Lung (tissue), 11 donors: ENCODE measurements at regions not wholly inside any gene's neighbourhood (a gene's known extent, or its start where the extent isn't known, plus 50 kb on each side); places are given as distances from the start of the nearest gene placed in this dataset.
"Not testable (repeated sequence)": the region's sequence is repeated elsewhere in the genome, so short reads cannot be mapped to it uniquely, and the experiment has no call there.

Source experiments
- ATAC-seq: fragments of 200-7000 bp; cut with Tn5 transposase; one replicate; pipeline ENCODE4 v1.9.1; 2020; ENCODE audit warnings: moderate number of reproducible peaks; ENCODE audit not compliant: insufficient read depth, low FRiP score
- DNase-seq, 3 donors: peaks; one replicate each; pipeline ENCODE4 v3.0.0-alpha.2; 2013 to 2017
- H3K27ac ChIP-seq, 2 donors: one replicate each; pipeline ENCODE4 v1.5.1; 2013; ENCODE audit warnings: mild to moderate bottlenecking in 2 of 2, moderate library complexity in 2 of 2, control low read depth in 1 of 2, inconsistent platforms in 1 of 2, low read depth in 1 of 2, low read length in 1 of 2
- H3K27me3 ChIP-seq, 3 donors: one replicate each; pipeline ENCODE4 v1.5.1; 2013; ENCODE audit warnings: low read length in 2 of 3; ENCODE audit not compliant: control insufficient read depth in 3 of 3, insufficient read depth in 3 of 3
- H3K36me3 ChIP-seq, 4 donors: one replicate each; pipeline ENCODE4 v1.5.1; 2013; ENCODE audit warnings: low read length in 4 of 4, mild to moderate bottlenecking in 1 of 4, moderate library complexity in 1 of 4; ENCODE audit not compliant: control insufficient read depth in 4 of 4, insufficient read depth in 4 of 4
- H3K4me1 ChIP-seq, 5 donors: one replicate each; pipeline ENCODE4 v1.5.1; 2013; ENCODE audit warnings: low read length in 5 of 5, mild to moderate bottlenecking in 2 of 5, moderate library complexity in 1 of 5; ENCODE audit not compliant: control insufficient read depth in 5 of 5, insufficient read depth in 5 of 5
- H3K4me3 ChIP-seq: one replicate; pipeline ENCODE4 v1.5.1; 2013; ENCODE audit warnings: mild to moderate bottlenecking, control low read depth, moderate library complexity
- H3K9ac ChIP-seq, 2 donors: one replicate each; pipeline ENCODE4 v1.5.1; 2013; ENCODE audit warnings: low read length in 2 of 2, control low read depth in 1 of 2; ENCODE audit not compliant: insufficient read depth in 1 of 2
- H3K9me3 ChIP-seq, 4 donors: one replicate each; pipeline ENCODE4 v1.5.1; 2013; ENCODE audit warnings: low read length in 3 of 4, mild to moderate bottlenecking in 1 of 4, moderate library complexity in 1 of 4; ENCODE audit not compliant: control insufficient read depth in 4 of 4, insufficient read depth in 3 of 4
- WGBS, 2 donors: extraction: QIAGEN DNeasy Blood & Tissue Kit; methylation state at CpG; one replicate each; pipeline ENCODE4 v1.1.7; 2013; 5-methylcytosine and 5-hydroxymethylcytosine counted together
- TF ChIP-seq, protein P1 (sequence below): IDR thresholded peaks from 2 replicates; pipeline ENCODE4 v1.5.1; 2012; ENCODE audit warnings: mild to moderate bottlenecking; ENCODE audit errors: control extremely low read depth, extremely low read depth
- donor health status: control.
- donor health status: control.
- donor health status: Bipolar disorder and iron deficiency.
- donor health status: healthy.
- donor health status: DM: yes; HTN: yes; CAD: no.

DNA sequence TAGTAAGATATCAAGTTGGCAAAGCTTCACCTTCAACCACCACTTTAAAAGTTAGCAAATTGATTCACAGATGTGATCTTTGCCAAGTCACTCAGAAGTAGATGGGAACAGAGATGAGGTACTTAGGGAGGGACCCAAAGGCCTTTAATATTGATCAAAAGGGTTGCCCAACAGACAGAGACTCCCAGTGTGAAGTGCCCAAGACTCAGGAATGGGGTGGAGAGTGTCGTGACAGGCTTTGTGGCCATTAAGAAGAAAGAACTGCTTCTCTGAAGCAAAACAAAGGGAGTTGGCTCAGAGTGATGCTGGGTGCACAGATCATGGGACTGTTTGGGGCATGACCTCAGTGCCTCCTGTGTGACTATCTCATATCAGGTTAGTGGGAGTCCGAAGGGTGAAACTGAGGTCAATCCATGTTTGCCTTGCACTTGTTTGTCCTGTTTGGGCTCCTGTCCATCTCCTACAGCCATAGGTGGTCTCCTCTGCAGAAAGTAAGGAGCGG, 132.3 kb downstream of the APIP start:
- Histone ChIP-seq H3K4me1 (peaks cover 0 to 3% (median 0%) of the 10 kb centered on the region in 5 donors), H3K9me3 (no peaks in the 10 kb centered on the region), H3K27ac (no peak overlapping the region), H3K36me3 (no peaks in the 10 kb centered on the region), H3K27me3 (no peaks in the 10 kb centered on the region), H3K9ac (no peak overlapping the region), H3K4me3 (no peak overlapping the region)
- WGBS, 2 donors, result 82 to 83% methylated on average over 3 of the region's 3 CpGs
- ATAC-seq (no peak), DNase-seq (no peak)
- TF ChIP-seq, protein P1, sequence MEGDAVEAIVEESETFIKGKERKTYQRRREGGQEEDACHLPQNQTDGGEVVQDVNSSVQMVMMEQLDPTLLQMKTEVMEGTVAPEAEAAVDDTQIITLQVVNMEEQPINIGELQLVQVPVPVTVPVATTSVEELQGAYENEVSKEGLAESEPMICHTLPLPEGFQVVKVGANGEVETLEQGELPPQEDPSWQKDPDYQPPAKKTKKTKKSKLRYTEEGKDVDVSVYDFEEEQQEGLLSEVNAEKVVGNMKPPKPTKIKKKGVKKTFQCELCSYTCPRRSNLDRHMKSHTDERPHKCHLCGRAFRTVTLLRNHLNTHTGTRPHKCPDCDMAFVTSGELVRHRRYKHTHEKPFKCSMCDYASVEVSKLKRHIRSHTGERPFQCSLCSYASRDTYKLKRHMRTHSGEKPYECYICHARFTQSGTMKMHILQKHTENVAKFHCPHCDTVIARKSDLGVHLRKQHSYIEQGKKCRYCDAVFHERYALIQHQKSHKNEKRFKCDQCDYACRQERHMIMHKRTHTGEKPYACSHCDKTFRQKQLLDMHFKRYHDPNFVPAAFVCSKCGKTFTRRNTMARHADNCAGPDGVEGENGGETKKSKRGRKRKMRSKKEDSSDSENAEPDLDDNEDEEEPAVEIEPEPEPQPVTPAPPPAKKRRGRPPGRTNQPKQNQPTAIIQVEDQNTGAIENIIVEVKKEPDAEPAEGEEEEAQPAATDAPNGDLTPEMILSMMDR, result no peak

DNA sequence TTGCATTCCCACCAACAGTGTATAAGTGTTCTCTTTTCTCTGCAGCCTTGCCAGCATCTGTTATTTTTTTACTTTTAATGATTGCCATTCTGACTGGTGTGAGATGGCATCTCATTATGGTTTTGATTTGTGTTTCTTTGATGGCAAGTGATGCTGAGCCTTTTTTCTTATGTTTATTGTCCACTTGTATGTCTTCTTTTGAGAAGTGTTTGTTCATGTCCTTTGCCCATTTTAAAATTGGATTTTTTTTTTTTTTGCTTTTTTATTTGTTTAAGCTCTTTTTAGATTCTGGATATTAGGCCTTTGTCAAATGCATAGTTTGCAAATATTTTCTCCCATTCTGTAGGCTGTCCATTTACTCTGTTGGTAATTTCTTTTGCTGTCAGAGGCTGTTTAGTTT, 134.4 kb downstream of the APIP start:
- H3K4me1 ChIP-seq, H3K4me3 ChIP-seq, H3K9me3 ChIP-seq, H3K27me3 ChIP-seq, DNase-seq, H3K27ac ChIP-seq, H3K36me3 ChIP-seq, H3K9ac ChIP-seq, ATAC-seq: not testable (repeated sequence)

DNA sequence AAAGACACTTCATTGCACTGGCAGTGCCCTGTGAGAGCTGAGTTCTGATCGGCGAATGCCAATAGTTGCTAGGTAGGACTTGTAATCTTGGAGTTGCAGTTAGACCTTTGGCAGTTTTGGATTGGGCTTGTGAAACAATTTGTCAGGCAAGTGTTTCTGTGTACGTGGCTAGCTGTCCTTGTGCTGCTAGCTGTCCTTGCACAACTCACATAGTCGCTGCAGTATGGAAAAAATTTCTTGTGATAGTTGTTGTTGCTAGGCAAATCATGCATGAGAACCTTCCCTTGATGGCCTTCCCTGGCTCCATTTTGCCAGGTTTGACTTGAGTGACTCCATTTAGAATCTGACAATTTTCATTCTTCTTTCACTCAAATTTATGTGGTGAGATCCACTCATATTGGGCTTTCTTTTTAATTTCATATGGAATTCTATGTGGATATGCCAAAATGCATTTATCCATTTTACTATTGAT, 140.7 kb downstream of the APIP start:
- WGBS, 2 donors, result 83 to 87% methylated on average over 4 of the region's 4 CpGs

DNA sequence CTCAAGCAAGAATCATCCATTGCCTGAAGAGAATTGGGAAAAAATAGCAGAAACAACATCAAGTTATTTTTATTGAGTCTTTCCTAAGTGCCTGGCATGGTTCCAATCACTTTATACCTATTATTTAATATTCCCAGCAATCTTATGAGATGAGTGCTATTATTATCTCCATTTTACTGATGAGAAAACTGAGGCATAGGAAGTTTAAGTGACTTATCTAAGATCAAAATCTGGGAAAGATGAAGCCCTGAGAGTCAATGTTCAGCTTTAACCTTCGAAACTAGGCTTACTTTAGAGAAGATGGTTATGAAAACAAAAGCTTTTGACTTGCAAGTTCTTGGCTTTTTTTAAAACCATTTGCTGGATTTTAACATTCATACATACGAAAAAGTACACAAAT, 141.6 kb downstream of the APIP start:
- H3K27me3 ChIP-seq, result no peaks in the 10 kb centered on the region
- H3K4me3 ChIP-seq, result no peak overlapping the region
- H3K36me3 ChIP-seq, result no peaks in the 10 kb centered on the region
- peaks cover 0 to 2% (median 0%) of the 10 kb centered on the region in 4 donors for H3K9me3 ChIP-seq
- DNase-seq (no peak), ATAC-seq (no peak)
- H3K27ac ChIP-seq, result no peak overlapping the region
- H3K4me1 ChIP-seq, result peaks cover 0 to 2% (median 0%) of the 10 kb centered on the region in 5 donors
- TF ChIP-seq, protein P1, result no peak
- WGBS, 2 donors, result 64 to 82% methylated on average over 2 of the region's 2 CpGs
- no peak overlapping the region for H3K9ac ChIP-seq

More for the DNA sequence above, 140.7 kb downstream of the APIP start:
- Histone ChIP-seq H3K9me3 (no peaks in the 10 kb centered on the region), H3K36me3 (no peaks in the 10 kb centered on the region), H3K27me3 (no peaks in the 10 kb centered on the region), H3K27ac (no peak overlapping the region), H3K9ac (no peak overlapping the region), H3K4me3 (no peak overlapping the region), H3K4me1 (peaks cover 0 to 2% (median 0%) of the 10 kb centered on the region in 5 donors)
- TF ChIP-seq, protein P1, result no peak
- no peak for DNase-seq
- ATAC-seq, result no peak
